ENCODE measurements at regions not wholly inside any gene's neighbourhood (a gene's known extent, or its start where the extent isn't known, plus 50 kb on each side); places are given as distances from the start of the nearest gene placed in this dataset.

- Histone ChIP-seq H3K4me1 (ENCODE audit: control insufficient read depth, low read depth, low read length) (no peaks in the 10 kb centered on the region), H3K27me3 (ENCODE audit: insufficient read depth, low read length, poor library complexity) (no peaks in the 10 kb centered on the region), H2BK15ac (replicated peaks; ENCODE audit: low read depth) (no peak overlapping the region), H3K79me2 (ENCODE audit: control insufficient read depth, insufficient read depth, low read length) (no peaks in the 10 kb centered on the region), H3K56ac (ENCODE audit: low read length) (no peak overlapping the region), H3K4ac (ENCODE audit: low read depth, low read length) (no peak overlapping the region), H2AK5ac (ENCODE audit: low read length) (no peak overlapping the region), H3K9ac (ENCODE audit: low read length) (no peak overlapping the region), H3K4me3 (ENCODE audit: low read length) (no peak overlapping the region), H4K5ac (ENCODE audit: low read length) (no peak overlapping the region), H3K79me1 (ENCODE audit: low read length) (no peaks in the 10 kb centered on the region), H4K8ac (ENCODE audit: low read depth, low read length) (no peak overlapping the region), H3K23ac (ENCODE audit: low read length) (no peak overlapping the region), H3K36me3 (ENCODE audit: control insufficient read depth, insufficient read depth, low read length) (no peaks in the 10 kb centered on the region), H2BK120ac (ENCODE audit: low read depth, low read length) (no peak overlapping the region), H3K4me2 (ENCODE audit: low read length) (no peak overlapping the region), H2BK5ac (ENCODE audit: low read length) (no peak overlapping the region), H3K18ac (ENCODE audit: low read length) (no peak overlapping the region), H3K27ac (ENCODE audit: low read depth, low read length) (no peak overlapping the region)
- no CpG with 5 or more reads among the region's 1 CpG for WGBS (ENCODE audit: extremely low coverage, insufficient coverage, low lambda C conversion rate)
- no peak for DNase-seq
Measured at GRCh38 chr18:54718408-54718773, 109.9 kb upstream of the RAB27B start.

GRCh38 chr18:54720620-54721019, 107.7 kb upstream of the RAB27B start:
- no peak overlapping the region for H3K4ac ChIP-seq (ENCODE audit: low read depth, low read length)
- no peak overlapping the region for H3K9ac ChIP-seq (ENCODE audit: low read length)
- no peak overlapping the region for H3K23ac ChIP-seq (ENCODE audit: low read length)
- H3K4me3 ChIP-seq (ENCODE audit: low read length) = no peak overlapping the region
- no peaks in the 10 kb centered on the region for H3K79me2 ChIP-seq (ENCODE audit: control insufficient read depth, insufficient read depth, low read length)
- no peak overlapping the region for H2BK15ac ChIP-seq (replicated peaks; ENCODE audit: low read depth)
- no peak overlapping the region for H3K27ac ChIP-seq (ENCODE audit: low read depth, low read length)
- no peak overlapping the region for H2BK5ac ChIP-seq (ENCODE audit: low read length)
- no peaks in the 10 kb centered on the region for H3K79me1 ChIP-seq (ENCODE audit: low read length)
- no peak overlapping the region for H3K4me2 ChIP-seq (ENCODE audit: low read length)
- no peaks in the 10 kb centered on the region for H3K27me3 ChIP-seq (ENCODE audit: insufficient read depth, low read length, poor library complexity)
- H2BK120ac ChIP-seq (ENCODE audit: low read depth, low read length) = no peak overlapping the region
- H4K8ac ChIP-seq (ENCODE audit: low read depth, low read length) = no peak overlapping the region
- DNase-seq = no peak
- no peaks in the 10 kb centered on the region for H3K36me3 ChIP-seq (ENCODE audit: control insufficient read depth, insufficient read depth, low read length)
- H4K5ac ChIP-seq (ENCODE audit: low read length) = no peak overlapping the region
- WGBS (ENCODE audit: extremely low coverage, insufficient coverage, low lambda C conversion rate) = no CpG with 5 or more reads among the region's 1 CpG
- H3K18ac ChIP-seq (ENCODE audit: low read length) = no peak overlapping the region
- no peak overlapping the region for H3K56ac ChIP-seq (ENCODE audit: low read length)
- no peaks in the 10 kb centered on the region for H3K4me1 ChIP-seq (ENCODE audit: control insufficient read depth, low read depth, low read length)
- no peak overlapping the region for H2AK5ac ChIP-seq (ENCODE audit: low read length)

GRCh38 chr18:54726143-54726542, 102.1 kb upstream of the RAB27B start:
- Histone ChIP-seq H3K4me1 (ENCODE audit: control insufficient read depth, low read depth, low read length) (no peaks in the 10 kb centered on the region), H2BK5ac (ENCODE audit: low read length) (no peak overlapping the region), H3K9ac (ENCODE audit: low read length) (no peak overlapping the region), H3K23ac (ENCODE audit: low read length) (no peak overlapping the region), H3K4ac (ENCODE audit: low read depth, low read length) (no peak overlapping the region), H2AK5ac (ENCODE audit: low read length) (no peak overlapping the region), H4K5ac (ENCODE audit: low read length) (no peak overlapping the region), H3K4me2 (ENCODE audit: low read length) (no peak overlapping the region), H3K36me3 (ENCODE audit: control insufficient read depth, insufficient read depth, low read length) (no peaks in the 10 kb centered on the region), H3K27me3 (ENCODE audit: insufficient read depth, low read length, poor library complexity) (no peaks in the 10 kb centered on the region), H3K18ac (ENCODE audit: low read length) (no peak overlapping the region), H3K79me1 (ENCODE audit: low read length) (no peaks in the 10 kb centered on the region), H4K8ac (ENCODE audit: low read depth, low read length) (no peak overlapping the region), H3K79me2 (ENCODE audit: control insufficient read depth, insufficient read depth, low read length) (no peaks in the 10 kb centered on the region), H2BK15ac (replicated peaks; ENCODE audit: low read depth) (no peak overlapping the region), H2BK120ac (ENCODE audit: low read depth, low read length) (no peak overlapping the region), H3K4me3 (ENCODE audit: low read length) (no peak overlapping the region), H3K56ac (ENCODE audit: low read length) (no peak overlapping the region), H3K27ac (ENCODE audit: low read depth, low read length) (no peak overlapping the region)
- no peak for DNase-seq
- WGBS (ENCODE audit: extremely low coverage, insufficient coverage, low lambda C conversion rate) = no CpG with 5 or more reads among the region's 4 CpGs

GRCh38 chr18:54734059-54734458, 94.2 kb upstream of the RAB27B start:
- H2BK15ac ChIP-seq (replicated peaks; ENCODE audit: low read depth) = no peak overlapping the region
- no peaks in the 10 kb centered on the region for H3K79me2 ChIP-seq (ENCODE audit: control insufficient read depth, insufficient read depth, low read length)
- H3K9ac ChIP-seq (ENCODE audit: low read length) = no peak overlapping the region
- H3K4me2 ChIP-seq (ENCODE audit: low read length) = no peak overlapping the region
- no peak overlapping the region for H3K4me3 ChIP-seq (ENCODE audit: low read length)
- no peaks in the 10 kb centered on the region for H3K27me3 ChIP-seq (ENCODE audit: insufficient read depth, low read length, poor library complexity)
- H3K27ac ChIP-seq (ENCODE audit: low read depth, low read length) = no peak overlapping the region
- WGBS (ENCODE audit: extremely low coverage, insufficient coverage, low lambda C conversion rate) = no CpG with 5 or more reads among the region's 3 CpGs
- H3K79me1 ChIP-seq (ENCODE audit: low read length) = no peaks in the 10 kb centered on the region
- no peak overlapping the region for H4K8ac ChIP-seq (ENCODE audit: low read depth, low read length)
- H4K5ac ChIP-seq (ENCODE audit: low read length) = no peak overlapping the region
- no peak overlapping the region for H2AK5ac ChIP-seq (ENCODE audit: low read length)
- no peak for DNase-seq
- H2BK120ac ChIP-seq (ENCODE audit: low read depth, low read length) = no peak overlapping the region
- no peak overlapping the region for H2BK5ac ChIP-seq (ENCODE audit: low read length)
- H3K18ac ChIP-seq (ENCODE audit: low read length) = no peak overlapping the region
- H3K23ac ChIP-seq (ENCODE audit: low read length) = no peak overlapping the region
- no peak overlapping the region for H3K56ac ChIP-seq (ENCODE audit: low read length)
- H3K4ac ChIP-seq (ENCODE audit: low read depth, low read length) = no peak overlapping the region
- H3K4me1 ChIP-seq (ENCODE audit: control insufficient read depth, low read depth, low read length) = no peaks in the 10 kb centered on the region
- no peaks in the 10 kb centered on the region for H3K36me3 ChIP-seq (ENCODE audit: control insufficient read depth, insufficient read depth, low read length)

GRCh38 chr18:54736981-54737380, 91.3 kb upstream of the RAB27B start:
- Histone ChIP-seq H3K27me3 (ENCODE audit: insufficient read depth, low read length, poor library complexity) (no peaks in the 10 kb centered on the region), H3K79me2 (ENCODE audit: control insufficient read depth, insufficient read depth, low read length) (no peaks in the 10 kb centered on the region), H2BK15ac (replicated peaks; ENCODE audit: low read depth) (no peak overlapping the region), H3K4ac (ENCODE audit: low read depth, low read length) (no peak overlapping the region), H2AK5ac (ENCODE audit: low read length) (no peak overlapping the region), H3K4me1 (ENCODE audit: control insufficient read depth, low read depth, low read length) (no peaks in the 10 kb centered on the region), H3K36me3 (ENCODE audit: control insufficient read depth, insufficient read depth, low read length) (no peaks in the 10 kb centered on the region), H3K4me3 (ENCODE audit: low read length) (no peak overlapping the region), H3K9ac (ENCODE audit: low read length) (no peak overlapping the region), H3K27ac (ENCODE audit: low read depth, low read length) (no peak overlapping the region), H2BK120ac (ENCODE audit: low read depth, low read length) (no peak overlapping the region), H3K79me1 (ENCODE audit: low read length) (no peaks in the 10 kb centered on the region), H3K56ac (ENCODE audit: low read length) (no peak overlapping the region), H3K18ac (ENCODE audit: low read length) (no peak overlapping the region), H3K23ac (ENCODE audit: low read length) (no peak overlapping the region), H4K5ac (ENCODE audit: low read length) (no peak overlapping the region), H4K8ac (ENCODE audit: low read depth, low read length) (no peak overlapping the region), H2BK5ac (ENCODE audit: low read length) (no peak overlapping the region), H3K4me2 (ENCODE audit: low read length) (no peak overlapping the region)
- WGBS (ENCODE audit: extremely low coverage, insufficient coverage, low lambda C conversion rate) = no CpG with 5 or more reads among the region's 1 CpG
- DNase-seq = no peak

- no CpG with 5 or more reads among the region's 3 CpGs for WGBS (ENCODE audit: extremely low coverage, insufficient coverage, low lambda C conversion rate)
- Histone ChIP-seq H4K5ac (ENCODE audit: low read length) (no peak overlapping the region), H3K4me1 (ENCODE audit: control insufficient read depth, low read depth, low read length) (no peaks in the 10 kb centered on the region), H3K27me3 (ENCODE audit: insufficient read depth, low read length, poor library complexity) (no peaks in the 10 kb centered on the region), H2BK15ac (replicated peaks; ENCODE audit: low read depth) (no peak overlapping the region), H2AK5ac (ENCODE audit: low read length) (no peak overlapping the region), H3K4ac (ENCODE audit: low read depth, low read length) (no peak overlapping the region), H3K79me1 (ENCODE audit: low read length) (no peaks in the 10 kb centered on the region), H3K4me3 (ENCODE audit: low read length) (no peak overlapping the region), H3K27ac (ENCODE audit: low read depth, low read length) (no peak overlapping the region), H3K36me3 (ENCODE audit: control insufficient read depth, insufficient read depth, low read length) (no peaks in the 10 kb centered on the region), H3K79me2 (ENCODE audit: control insufficient read depth, insufficient read depth, low read length) (no peaks in the 10 kb centered on the region), H3K56ac (ENCODE audit: low read length) (no peak overlapping the region), H4K8ac (ENCODE audit: low read depth, low read length) (no peak overlapping the region), H3K9ac (ENCODE audit: low read length) (no peak overlapping the region), H3K18ac (ENCODE audit: low read length) (no peak overlapping the region), H2BK120ac (ENCODE audit: low read depth, low read length) (no peak overlapping the region), H3K23ac (ENCODE audit: low read length) (no peak overlapping the region), H2BK5ac (ENCODE audit: low read length) (no peak overlapping the region), H3K4me2 (ENCODE audit: low read length) (no peak overlapping the region)
- DNase-seq = no peak
Measured at GRCh38 chr18:54737986-54738385, 90.3 kb upstream of the RAB27B start.

Measured in mesendoderm (in vitro differentiated cells).